IMR-90 (cell line): ENCODE measurements at regions not wholly inside any gene's neighbourhood (a gene's known extent, or its start where the extent isn't known, plus 50 kb on each side); places are given as distances from the start of the nearest gene placed in this dataset.

Experiments used
- ATAC-seq: fragments of 200-7000 bp; cut with Tn5 transposase; 2 replicates; pipeline ENCODE4 v1.9.1; 2020; ENCODE audit warnings: low read depth, mild to moderate bottlenecking, moderate library complexity
- BruUV-seq: library from RNA; stranded (reverse); fragments of 400-500 nt; replicated peaks from 2 replicates; lab custom pipeline; 2021; lab: Mats Ljungman, UMichigan
- CTCF ChIA-PET: fragments of 300-600 bp; formaldehyde crosslinking; extraction: SDS; loops from one replicate; lab custom pipeline; 2021; ENCODE audit warnings: antibody characterized with exemption; lab: Yijun Ruan, JAX
- POLR2A ChIA-PET: fragments of 300-600 bp; sonication (Branson Sonifier 250); formaldehyde crosslinking; loops from one replicate; lab custom pipeline; 2022; ENCODE audit warnings: antibody characterized with exemption; ENCODE audit not compliant: unreplicated experiment; lab: Charles Lee
- DNase-seq: peaks from one replicate; pipeline ENCODE4 v3.0.0; 2013
- H2AFZ ChIP-seq: replicated peaks from 2 replicates; pipeline ENCODE3; 2013; ENCODE audit warnings: low read length, mild to moderate bottlenecking; ENCODE audit not compliant: poor library complexity
- H2AK5ac ChIP-seq: 2 replicates; pipeline ENCODE4 v1.6.1; 2013; ENCODE audit warnings: low read depth, low read length, inconsistent platforms
- H2AK9ac ChIP-seq: replicated peaks from 2 replicates; pipeline ENCODE3; 2013; ENCODE audit warnings: mild to moderate bottlenecking, low read depth, low read length, moderate library complexity; ENCODE audit not compliant: poor library complexity
- H2BK120ac ChIP-seq: 2 replicates; pipeline ENCODE4 v1.6.1; 2013; ENCODE audit warnings: low read depth, low read length, inconsistent platforms
- H2BK15ac ChIP-seq: 3 replicates; pipeline ENCODE4 v1.6.1; 2013; ENCODE audit warnings: low read depth, low read length, inconsistent platforms
- H2BK20ac ChIP-seq: 2 replicates; pipeline ENCODE4 v1.6.1; 2013; ENCODE audit warnings: low read depth, mild to moderate bottlenecking, inconsistent platforms, low read length, moderate library complexity
- H2BK5ac ChIP-seq: 2 replicates; pipeline ENCODE4 v1.6.1; 2013; ENCODE audit warnings: mild to moderate bottlenecking, low read depth, low read length, inconsistent platforms; ENCODE audit not compliant: poor library complexity, severe bottlenecking
- H3K14ac ChIP-seq: replicated peaks from 2 replicates; pipeline ENCODE4 v1.6.1; 2013; ENCODE audit warnings: low read depth, low read length, inconsistent platforms
- H3K18ac ChIP-seq: 2 replicates; pipeline ENCODE4 v1.6.1; 2013; ENCODE audit warnings: low read depth, low read length, control low read depth
- H3K23ac ChIP-seq: 2 replicates; pipeline ENCODE4 v1.6.1; 2013; ENCODE audit warnings: low read depth, low read length, inconsistent platforms
- H3K27ac ChIP-seq: 2 replicates; pipeline ENCODE4 v1.5.1; 2013; ENCODE audit warnings: mild to moderate bottlenecking, control low read depth, low read length; ENCODE audit not compliant: insufficient read depth
- H3K27me3 ChIP-seq: 2 replicates; pipeline ENCODE4 v1.6.1; 2013; ENCODE audit warnings: low read length; ENCODE audit not compliant: control insufficient read depth, insufficient read depth
- H3K36me3 ChIP-seq: 2 replicates; pipeline ENCODE4 v1.6.1; 2013; ENCODE audit warnings: low read length, mixed read lengths; ENCODE audit not compliant: control insufficient read depth, insufficient read depth
- H3K4ac ChIP-seq: 2 replicates; pipeline ENCODE4 v1.6.1; 2013; ENCODE audit warnings: low read depth, low read length, inconsistent platforms
- H3K4me1 ChIP-seq: 2 replicates; pipeline ENCODE4 v1.6.1; 2013; ENCODE audit warnings: low read length, mixed read lengths; ENCODE audit not compliant: control insufficient read depth, insufficient read depth
- H3K4me2 ChIP-seq: 2 replicates; pipeline ENCODE4 v1.6.1; 2013; ENCODE audit warnings: low read depth, mild to moderate bottlenecking, control low read depth, low read length, moderate library complexity
- H3K4me3 ChIP-seq: 2 replicates; pipeline ENCODE4 v1.5.1; 2013; ENCODE audit warnings: low read depth, mild to moderate bottlenecking, control low read depth, low read length, moderate library complexity; ENCODE audit not compliant: insufficient read depth
- H3K56ac ChIP-seq: 2 replicates; pipeline ENCODE4 v1.6.1; 2013; ENCODE audit warnings: low read length, inconsistent platforms; ENCODE audit not compliant: insufficient read depth; ENCODE audit errors: extremely low read depth
- H3K79me1 ChIP-seq, 2 experiments: 2 replicates each; pipeline ENCODE4 v1.6.1; 2013; ENCODE audit warnings: low read length in 2 of 2, inconsistent platforms in 1 of 2, low read depth in 1 of 2
- H3K9ac ChIP-seq: 2 replicates; pipeline ENCODE4 v1.6.1; 2013; ENCODE audit warnings: low read depth, low read length, control low read depth
- H3K9me1 ChIP-seq: 2 replicates; pipeline ENCODE4 v1.6.1; 2013; ENCODE audit warnings: low read length, inconsistent platforms; ENCODE audit not compliant: insufficient read depth
- H3K9me3 ChIP-seq: 2 replicates; pipeline ENCODE4 v1.6.1; 2013; ENCODE audit warnings: low read length; ENCODE audit not compliant: control insufficient read depth, insufficient read depth
- H4K20me1 ChIP-seq: 2 replicates; pipeline ENCODE4 v1.6.1; 2013; ENCODE audit warnings: low read length, inconsistent platforms; ENCODE audit not compliant: insufficient read depth
- H4K5ac ChIP-seq: 2 replicates; pipeline ENCODE4 v1.6.1; 2013; ENCODE audit warnings: mild to moderate bottlenecking, low read depth, low read length, control low read depth
- H4K8ac ChIP-seq, 2 experiments: 2 replicates each; pipeline ENCODE4 v1.6.1; 2013; ENCODE audit warnings: low read depth in 2 of 2, low read length in 2 of 2, control low read depth in 1 of 2, inconsistent platforms in 1 of 2
- H4K91ac ChIP-seq: 2 replicates; pipeline ENCODE4 v1.6.1; 2013; ENCODE audit warnings: low read depth, low read length, inconsistent platforms; ENCODE audit not compliant: insufficient read depth
- BHLHE40 ChIP-seq: fragments of 150-350 bp; IDR thresholded peaks from 2 replicates; pipeline ENCODE4 v1.6.1; 2016; ENCODE audit warnings: mild to moderate bottlenecking, low read depth, low read length
- CEBPB ChIP-seq: IDR thresholded peaks from 2 replicates; pipeline ENCODE4 v1.6.1; 2012; ENCODE audit warnings: low read depth, low read length, improper control_type of control experiment
- CHD1 ChIP-seq: IDR thresholded peaks from 2 replicates; pipeline ENCODE4 v1.6.1; 2012; ENCODE audit warnings: low read depth, low read length, improper control_type of control experiment
- FOS ChIP-seq: fragments of 150-350 bp; IDR thresholded peaks from 2 replicates; pipeline ENCODE4 v1.6.1; 2016; ENCODE audit warnings: low read depth, low read length
- MAFK ChIP-seq: IDR thresholded peaks from 2 replicates; pipeline ENCODE4 v1.6.1; 2012; ENCODE audit warnings: low read depth, low read length, improper control_type of control experiment
- MAZ ChIP-seq: IDR thresholded peaks from 2 replicates; pipeline ENCODE4 v1.6.1; 2012; ENCODE audit warnings: low read depth, mild to moderate bottlenecking, low read length, improper control_type of control experiment, moderate library complexity, borderline replicate concordance
- MXI1 ChIP-seq: IDR thresholded peaks from 2 replicates; pipeline ENCODE4 v1.6.1; 2012; ENCODE audit warnings: low read depth, mild to moderate bottlenecking, low read length, moderate library complexity, borderline replicate concordance
- NFE2L2 ChIP-seq: fragments of 150-350 bp; IDR thresholded peaks from 2 replicates; pipeline ENCODE4 v1.6.1; 2016; ENCODE audit warnings: low read depth, mild to moderate bottlenecking, low read length
- POLR2A ChIP-seq: IDR thresholded peaks from 2 replicates; pipeline ENCODE4 v1.6.1; 2012; ENCODE audit warnings: mild to moderate bottlenecking, low read depth, low read length
- RAD21 ChIP-seq: IDR thresholded peaks from 2 replicates; pipeline ENCODE4 v1.6.1; 2012; ENCODE audit warnings: low read length, improper control_type of control experiment
- RCOR1 ChIP-seq: IDR thresholded peaks from 2 replicates; pipeline ENCODE4 v1.6.1; 2012; ENCODE audit warnings: mild to moderate bottlenecking, low read length, improper control_type of control experiment; ENCODE audit not compliant: insufficient replicate concordance
- RFX5 ChIP-seq: IDR thresholded peaks from 2 replicates; pipeline ENCODE4 v1.8.0; 2012; ENCODE audit warnings: low read depth, mild to moderate bottlenecking, low read length, moderate library complexity
- SMC3 ChIP-seq: fragments of 150-350 bp; IDR thresholded peaks from 2 replicates; pipeline ENCODE4 v1.6.1; 2016; ENCODE audit warnings: low read depth, mild to moderate bottlenecking, antibody characterized with exemption, low read length, moderate library complexity
- WGBS, 2 experiments: methylation state at CpG; one replicate each; pipeline versions ENCODE4 v1.1.5 to v1.1.7; 2013; ENCODE audit warnings: missing lambda C conversion rate in 2 of 2; ENCODE audit not compliant: insufficient read length in 1 of 2; ENCODE audit errors: extremely low coverage in 2 of 2; 5-methylcytosine and 5-hydroxymethylcytosine counted together
- dilution Hi-C: fragments of 300-500 bp; cut with HindIII; formaldehyde crosslinking; loops from one replicate; pipeline ENCODE4 v1.14.3; 2018; ENCODE audit warnings: low sequenced_read_pairs; ENCODE audit not compliant: unreplicated experiment
- in situ Hi-C: fragments of 300-500 bp; cut with MboI; formaldehyde crosslinking; loops from 3 replicates; pipeline ENCODE4 v1.14.3; 2019; ENCODE audit warnings: low sequenced_read_pairs, inconsistent platforms, mixed read lengths
- intact Hi-C: fragments of 100-400 bp; cut with micrococcal nuclease; formaldehyde crosslinking; loops from 2 replicates; pipeline ENCODE4 v1.10.0; 2022
- TF ChIP-seq, protein P1 (sequence below): fragments of 150-350 bp; IDR thresholded peaks from 2 replicates; pipeline ENCODE4 v1.6.1; 2016; ENCODE audit warnings: low read depth, mild to moderate bottlenecking, low read length, moderate library complexity, borderline replicate concordance
- TF ChIP-seq, protein P2 (sequence below): fragments of 150-350 bp; IDR thresholded peaks from 2 replicates; pipeline ENCODE4 v1.6.1; 2017; ENCODE audit warnings: mild to moderate bottlenecking, antibody characterized with exemption, low read length, low read depth
- TF ChIP-seq, protein P3 (sequence below): conservative IDR thresholded peaks from 2 replicates; pipeline ENCODE4 v1.5.1; 2012; ENCODE audit warnings: mild to moderate bottlenecking, low read depth, low read length, improper control_type of control experiment

DNA sequence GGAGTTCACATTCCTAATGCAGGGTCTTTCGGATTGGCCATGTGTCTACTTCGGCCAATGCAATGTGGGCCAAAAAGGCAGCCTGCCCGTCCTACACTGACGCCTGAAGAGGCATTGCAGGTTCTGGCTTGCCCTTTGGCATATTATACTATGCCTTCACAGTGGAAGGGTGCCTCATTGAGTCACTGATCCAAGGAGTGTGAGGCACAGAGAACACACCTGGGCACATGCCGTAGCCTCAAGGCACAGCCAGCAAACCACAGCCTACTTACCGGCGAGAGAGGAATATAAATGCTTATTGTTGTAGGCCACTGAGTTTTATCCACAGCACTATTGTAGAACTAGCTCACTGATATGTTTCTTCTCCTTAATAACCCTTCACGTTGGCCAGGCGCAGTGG is 409.6 kb downstream of the GADD45G start:
- intact Hi-C loops (no loop called here), dilution Hi-C loops (no loop called here), in situ Hi-C loops (no loop called here)
- Histone ChIP-seq H2BK20ac (no peak overlapping the region), H2BK15ac (no peak overlapping the region), H3K4me3 (no peak overlapping the region), H3K14ac (no peak overlapping the region), H4K8ac (no peak overlapping the region), H3K23ac (no peak overlapping the region), H4K5ac (no peak overlapping the region), H2AK9ac (peak overlapping the region; percentile 65), H3K4ac (no peak overlapping the region), H3K79me1 (no peaks in the 10 kb centered on the region), H3K18ac (no peak overlapping the region), H3K9me3 (no peaks in the 10 kb centered on the region), H3K27me3 (no peaks in the 10 kb centered on the region; the same call in 1 of the 2 replicates), H3K9me1 (no peaks in the 10 kb centered on the region), H4K20me1 (no peaks in the 10 kb centered on the region), H2AK5ac (no peak overlapping the region), H2BK120ac (no peak overlapping the region), H3K9ac (no peak overlapping the region), H3K36me3 (no peaks in the 10 kb centered on the region), H3K4me2 (no peak overlapping the region), H3K27ac (no peak overlapping the region), H2AFZ (no peak overlapping the region), H3K56ac (no peak overlapping the region), H2BK5ac (no peak overlapping the region), H3K4me1 (no peaks in the 10 kb centered on the region), H4K91ac (no peak overlapping the region)
- ChIA-PET POLR2A (no interaction called here), CTCF (no interaction called here)
- TF ChIP-seq NFE2L2 (no peak), POLR2A (no peak), MAFK (no peak), MAZ (no peak), RCOR1 (no peak), RAD21 (no peak), CHD1 (no peak), BHLHE40 (no peak), MXI1 (no peak), FOS (no peak), RFX5 (no peak), SMC3 (no peak), CEBPB (no peak)
- TF ChIP-seq, protein P1, sequence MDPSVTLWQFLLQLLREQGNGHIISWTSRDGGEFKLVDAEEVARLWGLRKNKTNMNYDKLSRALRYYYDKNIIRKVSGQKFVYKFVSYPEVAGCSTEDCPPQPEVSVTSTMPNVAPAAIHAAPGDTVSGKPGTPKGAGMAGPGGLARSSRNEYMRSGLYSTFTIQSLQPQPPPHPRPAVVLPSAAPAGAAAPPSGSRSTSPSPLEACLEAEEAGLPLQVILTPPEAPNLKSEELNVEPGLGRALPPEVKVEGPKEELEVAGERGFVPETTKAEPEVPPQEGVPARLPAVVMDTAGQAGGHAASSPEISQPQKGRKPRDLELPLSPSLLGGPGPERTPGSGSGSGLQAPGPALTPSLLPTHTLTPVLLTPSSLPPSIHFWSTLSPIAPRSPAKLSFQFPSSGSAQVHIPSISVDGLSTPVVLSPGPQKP = no peak
- TF ChIP-seq, protein P2, sequence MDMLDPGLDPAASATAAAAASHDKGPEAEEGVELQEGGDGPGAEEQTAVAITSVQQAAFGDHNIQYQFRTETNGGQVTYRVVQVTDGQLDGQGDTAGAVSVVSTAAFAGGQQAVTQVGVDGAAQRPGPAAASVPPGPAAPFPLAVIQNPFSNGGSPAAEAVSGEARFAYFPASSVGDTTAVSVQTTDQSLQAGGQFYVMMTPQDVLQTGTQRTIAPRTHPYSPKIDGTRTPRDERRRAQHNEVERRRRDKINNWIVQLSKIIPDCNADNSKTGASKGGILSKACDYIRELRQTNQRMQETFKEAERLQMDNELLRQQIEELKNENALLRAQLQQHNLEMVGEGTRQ = no peak
- TF ChIP-seq, protein P3, sequence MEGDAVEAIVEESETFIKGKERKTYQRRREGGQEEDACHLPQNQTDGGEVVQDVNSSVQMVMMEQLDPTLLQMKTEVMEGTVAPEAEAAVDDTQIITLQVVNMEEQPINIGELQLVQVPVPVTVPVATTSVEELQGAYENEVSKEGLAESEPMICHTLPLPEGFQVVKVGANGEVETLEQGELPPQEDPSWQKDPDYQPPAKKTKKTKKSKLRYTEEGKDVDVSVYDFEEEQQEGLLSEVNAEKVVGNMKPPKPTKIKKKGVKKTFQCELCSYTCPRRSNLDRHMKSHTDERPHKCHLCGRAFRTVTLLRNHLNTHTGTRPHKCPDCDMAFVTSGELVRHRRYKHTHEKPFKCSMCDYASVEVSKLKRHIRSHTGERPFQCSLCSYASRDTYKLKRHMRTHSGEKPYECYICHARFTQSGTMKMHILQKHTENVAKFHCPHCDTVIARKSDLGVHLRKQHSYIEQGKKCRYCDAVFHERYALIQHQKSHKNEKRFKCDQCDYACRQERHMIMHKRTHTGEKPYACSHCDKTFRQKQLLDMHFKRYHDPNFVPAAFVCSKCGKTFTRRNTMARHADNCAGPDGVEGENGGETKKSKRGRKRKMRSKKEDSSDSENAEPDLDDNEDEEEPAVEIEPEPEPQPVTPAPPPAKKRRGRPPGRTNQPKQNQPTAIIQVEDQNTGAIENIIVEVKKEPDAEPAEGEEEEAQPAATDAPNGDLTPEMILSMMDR = no peak
- BruUV-seq = no TSS peak
- 74% methylated on average over 3 of the region's 9 CpGs; no CpG with 5 or more reads in 1 of the 2 experiments for WGBS, 2 experiments
- ATAC-seq (no peak), DNase-seq (no peak)
